ENCODE measurements at regions not wholly inside any gene's neighbourhood (a gene's known extent, or its start where the extent isn't known, plus 50 kb on each side); places are given as distances from the start of the nearest gene placed in this dataset.

DNA sequence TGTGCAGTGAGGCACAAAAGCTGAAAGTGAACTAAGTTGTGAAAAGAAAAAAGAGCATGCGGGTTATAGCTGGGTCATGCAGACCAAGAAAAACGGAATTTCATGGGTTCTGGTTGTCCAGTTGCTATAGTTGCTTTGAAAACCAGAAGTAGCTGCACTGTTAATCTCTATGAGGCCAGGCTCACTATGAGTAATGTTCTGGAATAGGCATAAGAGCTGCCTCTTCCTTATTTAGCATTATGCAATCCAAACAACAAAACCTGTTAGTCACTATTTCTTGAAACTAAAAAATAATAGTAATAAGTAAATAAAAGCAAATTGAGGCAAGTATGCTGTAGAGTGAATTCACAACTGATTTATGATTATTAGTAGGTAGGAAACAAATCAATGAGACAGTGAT is 1383.7 kb downstream of the MRPL39 start:
- TF ChIP-seq EZH2 (IDR thresholded peaks at IDR 0.05; ENCODE audit: insufficient read depth, poor library complexity, severe bottlenecking) = no peak
- no peak for TF ChIP-seq EZH2phosphoT487 (IDR thresholded peaks at IDR 0.05; ENCODE audit: insufficient read depth, low read depth)

Measured in GM23248 (cell line).